VCaP (cell line): ENCODE measurements at regions not wholly inside any gene's neighbourhood (a gene's known extent, or its start where the extent isn't known, plus 50 kb on each side); places are given as distances from the start of the nearest gene placed in this dataset.

Experiments used
- H3K27ac ChIP-seq: fragments of 450-650 bp; 2 replicates; pipeline ENCODE4 v1.5.1; 2017
- CTCF ChIP-seq: fragments of 450-650 bp; conservative IDR thresholded peaks from 2 replicates; pipeline ENCODE4 v1.5.1; 2017; ENCODE audit warnings: mild to moderate bottlenecking, moderate library complexity

GRCh38 chr4:175373031-175373430 is 439.0 kb downstream of the GPM6A start:
- no peak overlapping the region for H3K27ac ChIP-seq
- no peak for TF ChIP-seq CTCF

- H3K27ac ChIP-seq = no peak overlapping the region
- no peak for TF ChIP-seq CTCF
These were observed 437.6 kb downstream of the GPM6A start for GRCh38 chr4:175374459-175374858.

- H3K27ac ChIP-seq = no peak overlapping the region
- TF ChIP-seq CTCF = no peak
These were observed 435.6 kb downstream of the GPM6A start for GRCh38 chr4:175376287-175376977.

- H3K27ac ChIP-seq = no peak overlapping the region
- no peak for TF ChIP-seq CTCF
These were observed 434.9 kb downstream of the GPM6A start for GRCh38 chr4:175377203-175377602.

GRCh38 chr4:175378372-175378771 is 433.7 kb downstream of the GPM6A start:
- no peak overlapping the region for H3K27ac ChIP-seq
- no peak for TF ChIP-seq CTCF

- no peak overlapping the region for H3K27ac ChIP-seq
These were observed 431.2 kb downstream of the GPM6A start for GRCh38 chr4:175380841-175381240.

GRCh38 chr4:175385797-175386196 is 426.3 kb downstream of the GPM6A start:
- no peak for TF ChIP-seq CTCF

More at GRCh38 chr4:175380841-175381240, 431.2 kb downstream of the GPM6A start:
- no peak for TF ChIP-seq CTCF

More at GRCh38 chr4:175385797-175386196, 426.3 kb downstream of the GPM6A start:
- no peak overlapping the region for H3K27ac ChIP-seq
